ENCODE measurements at regions not wholly inside any gene's neighbourhood (a gene's known extent, or its start where the extent isn't known, plus 50 kb on each side); places are given as distances from the start of the nearest gene placed in this dataset.

DNA sequence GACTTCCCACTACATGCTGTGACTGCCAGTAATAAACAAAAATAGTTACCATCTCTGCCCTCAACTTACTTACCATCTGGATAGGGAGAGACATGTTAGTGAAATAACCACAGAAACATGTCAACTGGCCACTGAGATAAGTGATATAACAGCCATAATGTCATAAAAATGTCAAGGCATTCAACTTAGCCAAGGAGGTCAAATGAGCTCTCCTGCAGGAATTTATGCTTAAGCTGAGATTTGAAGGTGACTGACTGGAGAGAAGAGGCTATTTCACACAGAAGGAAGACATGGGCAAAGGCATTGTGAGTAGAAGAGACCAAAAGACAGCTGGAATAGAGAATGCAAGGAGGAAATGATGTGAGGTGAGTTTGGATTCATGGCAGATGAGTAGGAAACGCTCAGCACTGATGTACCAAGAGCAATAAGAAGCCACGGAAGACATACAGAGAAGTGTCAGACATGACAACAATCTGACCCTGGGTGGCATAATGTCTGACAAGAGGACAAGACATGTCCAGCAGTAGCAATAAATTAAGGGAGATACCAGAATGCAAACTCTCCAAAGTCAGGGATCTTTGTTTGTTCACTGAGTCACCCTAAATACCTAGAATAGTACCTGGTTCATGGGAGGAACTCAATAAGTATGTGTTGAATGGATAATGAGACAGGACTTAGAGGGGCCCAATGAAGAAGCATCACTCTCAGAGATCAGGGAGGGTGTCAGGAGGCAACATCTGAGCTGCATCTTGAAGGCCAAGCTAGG, 318.8 kb downstream of the ACTL7B start:
- Histone ChIP-seq H3K36me3 (ENCODE audit: control insufficient read depth in 2 of 2, insufficient read depth in 1 of 2, low read length in 2 of 2) (no peaks in the 10 kb centered on the region), H3K27ac (ENCODE audit: extremely low read depth, low read depth, low read length) (no peak overlapping the region), H3K4me3 (ENCODE audit: low read depth, low read length) (no peak overlapping the region), H3K4me1 (ENCODE audit: control insufficient read depth, insufficient read depth, low read length) (no peaks in the 10 kb centered on the region), H3K9me3 (ENCODE audit: control insufficient read depth, insufficient read depth, low read depth, low read length) (no peaks in the 10 kb centered on the region)
- ChIA-PET CTCF (interaction anchor here (0.7 to 3.2 kb wide), 5 partner anchors 9 to 69 kb away, joined by 3 to 11 read pairs (median 4); no protein-coding TSS in a partner anchor), POLR2A (no interaction called here)
- TF ChIP-seq HOXC10 (CRISPR knock-in tag; IDR thresholded peaks at IDR 0.05) (no peak), ZNF473 (tag by site-specific recombination; IDR thresholded peaks at IDR 0.05) (no peak), ZNF521 (tag by site-specific recombination; IDR thresholded peaks at IDR 0.05) (no peak), ZNF701 (tag by site-specific recombination; IDR thresholded peaks at IDR 0.05) (no peak), ZNF501 (tag by site-specific recombination; IDR thresholded peaks at IDR 0.05) (no peak), ZNF621 (tag by site-specific recombination; IDR thresholded peaks at IDR 0.05) (no peak)
- TF ChIP-seq, protein P1, sequence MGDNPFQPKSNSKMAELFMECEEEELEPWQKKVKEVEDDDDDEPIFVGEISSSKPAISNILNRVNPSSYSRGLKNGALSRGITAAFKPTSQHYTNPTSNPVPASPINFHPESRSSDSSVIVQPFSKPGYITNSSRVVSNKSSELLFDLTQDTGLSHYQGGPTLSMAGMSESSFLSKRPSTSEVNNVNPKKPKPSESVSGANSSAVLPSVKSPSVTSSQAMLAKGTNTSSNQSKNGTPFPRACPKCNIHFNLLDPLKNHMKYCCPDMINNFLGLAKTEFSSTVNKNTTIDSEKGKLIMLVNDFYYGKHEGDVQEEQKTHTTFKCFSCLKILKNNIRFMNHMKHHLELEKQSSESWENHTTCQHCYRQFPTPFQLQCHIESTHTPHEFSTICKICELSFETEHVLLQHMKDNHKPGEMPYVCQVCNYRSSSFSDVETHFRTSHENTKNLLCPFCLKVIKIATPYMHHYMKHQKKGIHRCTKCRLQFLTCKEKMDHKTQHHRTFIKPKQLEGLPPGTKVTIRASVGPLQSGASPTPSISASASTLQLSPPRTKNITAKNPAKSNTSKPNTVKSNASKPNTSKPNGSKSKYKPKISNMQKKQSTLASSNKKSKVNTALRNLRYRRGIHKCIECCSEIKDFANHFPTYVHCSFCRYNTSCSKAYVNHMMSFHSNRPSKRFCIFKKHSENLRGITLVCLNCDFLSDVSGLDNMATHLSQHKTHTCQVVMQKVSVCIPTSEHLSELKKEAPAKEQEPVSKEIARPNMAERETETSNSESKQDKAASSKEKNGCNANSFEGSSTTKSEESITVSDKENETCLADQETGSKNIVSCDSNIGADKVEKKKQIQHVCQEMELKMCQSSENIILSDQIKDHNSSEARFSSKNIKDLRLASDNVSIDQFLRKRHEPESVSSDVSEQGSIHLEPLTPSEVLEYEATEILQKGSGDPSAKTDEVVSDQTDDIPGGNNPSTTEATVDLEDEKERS (tag by site-specific recombination; IDR thresholded peaks at IDR 0.05), result no peak

DNA sequence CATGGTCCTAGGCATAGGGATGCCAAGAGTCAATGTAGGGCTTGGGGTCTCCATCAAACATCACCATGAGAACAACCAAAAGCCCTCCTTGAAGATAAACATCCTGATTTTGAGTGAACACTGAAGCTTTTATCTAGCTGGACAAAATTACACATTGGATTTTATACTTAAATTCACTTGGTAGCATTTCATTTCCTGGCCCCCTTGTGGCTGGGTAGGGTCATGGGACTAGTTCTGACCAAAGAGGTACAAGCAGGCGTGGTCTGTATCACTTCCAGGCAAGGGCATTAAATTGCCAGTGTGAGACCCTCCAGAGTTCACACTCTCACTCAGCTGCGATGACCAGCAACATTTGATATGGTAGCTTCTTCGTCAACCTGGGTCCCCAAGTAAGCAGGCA, 320.3 kb downstream of the ACTL7B start:
- ChIA-PET POLR2A (no interaction called here), CTCF (interaction anchor here (0.6 to 3.2 kb wide), 9 partner anchors 9 to 406 kb away, joined by 3 to 13 read pairs (median 5); no protein-coding TSS in a partner anchor)
- H3K9me3 ChIP-seq (ENCODE audit: control insufficient read depth, insufficient read depth, low read depth, low read length), result no peaks in the 10 kb centered on the region
- H3K36me3 ChIP-seq (ENCODE audit: control insufficient read depth in 2 of 2, insufficient read depth in 1 of 2, low read length in 2 of 2), result no peaks in the 10 kb centered on the region
- H3K4me3 ChIP-seq (ENCODE audit: low read depth, low read length), result no peak overlapping the region
- H3K27ac ChIP-seq (ENCODE audit: extremely low read depth, low read depth, low read length), result no peak overlapping the region
- TF ChIP-seq SALL2 (tag by site-specific recombination; IDR thresholded peaks at IDR 0.05; ENCODE audit: borderline replicate concordance), result no peak
- no peak for TF ChIP-seq KLF8 (tag by site-specific recombination; IDR thresholded peaks at IDR 0.05)
- TF ChIP-seq ZNF776 (tag by site-specific recombination; IDR thresholded peaks at IDR 0.05; ENCODE audit: borderline replicate concordance), result no peak
- TF ChIP-seq ZNF548 (tag by site-specific recombination; IDR thresholded peaks at IDR 0.05), result no peak
- TF ChIP-seq, protein P2, sequence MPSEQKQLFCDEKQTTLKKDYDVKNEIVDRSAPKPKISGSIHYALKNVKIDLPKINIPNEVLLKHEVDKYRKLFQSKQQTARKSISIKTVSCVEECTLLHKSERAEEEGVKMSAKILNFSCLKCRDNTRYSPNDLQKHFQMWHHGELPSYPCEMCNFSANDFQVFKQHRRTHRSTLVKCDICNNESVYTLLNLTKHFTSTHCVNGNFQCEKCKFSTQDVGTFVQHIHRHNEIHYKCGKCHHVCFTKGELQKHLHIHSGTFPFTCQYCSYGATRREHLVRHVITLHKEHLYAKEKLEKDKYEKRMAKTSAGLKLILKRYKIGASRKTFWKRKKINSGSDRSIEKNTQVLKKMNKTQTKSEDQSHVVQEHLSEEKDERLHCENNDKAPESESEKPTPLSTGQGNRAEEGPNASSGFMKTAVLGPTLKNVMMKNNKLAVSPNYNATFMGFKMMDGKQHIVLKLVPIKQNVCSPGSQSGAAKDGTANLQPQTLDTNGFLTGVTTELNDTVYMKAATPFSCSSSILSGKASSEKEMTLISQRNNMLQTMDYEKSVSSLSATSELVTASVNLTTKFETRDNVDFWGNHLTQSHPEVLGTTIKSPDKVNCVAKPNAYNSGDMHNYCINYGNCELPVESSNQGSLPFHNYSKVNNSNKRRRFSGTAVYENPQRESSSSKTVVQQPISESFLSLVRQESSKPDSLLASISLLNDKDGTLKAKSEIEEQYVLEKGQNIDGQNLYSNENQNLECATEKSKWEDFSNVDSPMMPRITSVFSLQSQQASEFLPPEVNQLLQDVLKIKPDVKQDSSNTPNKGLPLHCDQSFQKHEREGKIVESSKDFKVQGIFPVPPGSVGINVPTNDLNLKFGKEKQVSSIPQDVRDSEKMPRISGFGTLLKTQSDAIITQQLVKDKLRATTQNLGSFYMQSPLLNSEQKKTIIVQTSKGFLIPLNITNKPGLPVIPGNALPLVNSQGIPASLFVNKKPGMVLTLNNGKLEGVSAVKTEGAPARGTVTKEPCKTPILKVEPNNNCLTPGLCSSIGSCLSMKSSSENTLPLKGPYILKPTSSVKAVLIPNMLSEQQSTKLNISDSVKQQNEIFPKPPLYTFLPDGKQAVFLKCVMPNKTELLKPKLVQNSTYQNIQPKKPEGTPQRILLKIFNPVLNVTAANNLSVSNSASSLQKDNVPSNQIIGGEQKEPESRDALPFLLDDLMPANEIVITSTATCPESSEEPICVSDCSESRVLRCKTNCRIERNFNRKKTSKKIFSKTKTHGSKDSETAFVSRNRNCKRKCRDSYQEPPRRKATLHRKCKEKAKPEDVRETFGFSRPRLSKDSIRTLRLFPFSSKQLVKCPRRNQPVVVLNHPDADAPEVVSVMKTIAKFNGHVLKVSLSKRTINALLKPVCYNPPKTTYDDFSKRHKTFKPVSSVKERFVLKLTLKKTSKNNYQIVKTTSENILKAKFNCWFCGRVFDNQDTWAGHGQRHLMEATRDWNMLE (tag by site-specific recombination; conservative IDR thresholded peaks at IDR 0.05; ENCODE audit: low read depth), result no peak
- TF ChIP-seq ZNF341 (tag by site-specific recombination; IDR thresholded peaks at IDR 0.05; ENCODE audit: low read depth), result no peak
- no peak for TF ChIP-seq OSR2 (tag by site-specific recombination; IDR thresholded peaks at IDR 0.05)
- TF ChIP-seq OVOL3 (tag by site-specific recombination; IDR thresholded peaks at IDR 0.05), result no peak
- no peak for TF ChIP-seq ZNF677 (tag by site-specific recombination; IDR thresholded peaks at IDR 0.05)
- TF ChIP-seq ZNF138 (tag by site-specific recombination; IDR thresholded peaks at IDR 0.05; ENCODE audit: borderline replicate concordance), result no peak
- TF ChIP-seq GLIS2 (tag by site-specific recombination; IDR thresholded peaks at IDR 0.05), result no peak
- no peak for TF ChIP-seq ZNF670 (tag by site-specific recombination; IDR thresholded peaks at IDR 0.05; ENCODE audit: low read depth)
- TF ChIP-seq IKZF3 (tag by site-specific recombination; IDR thresholded peaks at IDR 0.05), result no peak
- TF ChIP-seq, protein P3, sequence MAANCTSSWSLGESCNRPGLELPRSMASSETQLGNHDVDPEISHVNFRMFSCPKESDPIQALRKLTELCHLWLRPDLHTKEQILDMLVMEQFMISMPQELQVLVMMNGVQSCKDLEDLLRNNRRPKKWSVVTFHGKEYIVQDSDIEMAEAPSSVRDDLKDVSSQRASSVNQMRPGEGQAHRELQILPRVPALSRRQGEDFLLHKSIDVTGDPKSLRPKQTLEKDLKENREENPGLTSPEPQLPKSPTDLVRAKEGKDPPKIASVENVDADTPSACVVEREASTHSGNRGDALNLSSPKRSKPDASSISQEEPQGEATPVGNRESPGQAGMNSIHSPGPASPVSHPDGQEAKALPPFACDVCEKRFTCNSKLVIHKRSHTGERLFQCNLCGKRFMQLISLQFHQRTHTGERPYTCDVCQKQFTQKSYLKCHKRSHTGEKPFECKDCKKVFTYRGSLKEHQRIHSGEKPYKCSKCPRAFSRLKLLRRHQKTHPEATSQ (tag by site-specific recombination; IDR thresholded peaks at IDR 0.05), result no peak
- no peak for TF ChIP-seq BCL11A (tag by site-specific recombination; IDR thresholded peaks at IDR 0.05; ENCODE audit: low read depth)
- H3K4me1 ChIP-seq (ENCODE audit: control insufficient read depth, insufficient read depth, low read length), result no peaks in the 10 kb centered on the region
